SK-MEL-5 (cell line): ENCODE measurements at regions not wholly inside any gene's neighbourhood (a gene's known extent, or its start where the extent isn't known, plus 50 kb on each side); places are given as distances from the start of the nearest gene placed in this dataset.
"Not testable (repeated sequence)": the region's sequence is repeated elsewhere in the genome, so short reads cannot be mapped to it uniquely, and the experiment has no call there.

Source experiments
- DNase-seq: peaks from one replicate; pipeline ENCODE4 v3.0.0-alpha.2; 2016; ENCODE audit warnings: low read depth, low spot score
- in situ Hi-C: cut with HindIII; loops from 2 replicates; pipeline ENCODE4 v1.10.0; 2016; ENCODE audit warnings: low sequenced_read_pairs, high pct_unique_total_duplicates, low pct_unique_long_range_greater_than_20kb

DNA sequence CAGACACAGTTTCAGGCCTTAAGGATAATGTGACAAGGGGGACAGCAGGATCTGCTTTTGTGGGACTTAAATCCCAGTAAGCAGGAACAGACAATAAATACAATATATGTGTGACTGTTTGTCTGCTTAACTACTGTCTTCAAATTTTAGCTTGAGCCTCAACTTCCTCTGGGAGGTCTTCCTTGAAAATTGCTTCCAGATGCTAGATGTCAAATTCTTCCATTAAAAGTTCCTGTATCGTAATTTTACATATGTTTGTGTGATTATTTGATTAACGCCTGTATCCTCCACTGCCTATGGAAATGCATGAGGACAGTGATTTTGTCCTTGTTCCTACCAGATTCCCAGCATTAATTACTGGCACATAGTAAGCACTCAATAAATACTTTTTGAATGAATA is 385.5 kb downstream of the NDFIP2 start:
- in situ Hi-C loops = no loop called here
- DNase-seq = no peak

DNA sequence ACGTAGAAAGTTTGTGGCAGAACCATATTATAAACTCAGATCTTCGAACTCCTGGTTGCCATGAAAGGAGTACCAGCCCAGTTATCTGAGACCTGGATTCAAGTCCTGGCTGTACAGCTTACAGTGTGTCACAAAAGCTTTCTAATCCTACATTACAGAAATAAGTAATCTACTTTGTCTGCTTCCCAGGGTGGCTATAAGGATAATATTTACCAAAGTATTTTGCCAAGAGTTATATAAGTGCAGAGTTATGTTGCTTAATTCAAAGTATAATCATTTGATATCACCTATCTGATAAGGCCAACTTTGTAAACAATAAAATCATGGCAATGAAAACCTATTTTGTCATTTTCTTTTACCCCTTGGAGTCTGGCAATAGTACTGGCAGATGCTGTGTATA is 381.6 kb downstream of the NDFIP2 start:
- no peak for DNase-seq
- in situ Hi-C loops = no loop called here

DNA sequence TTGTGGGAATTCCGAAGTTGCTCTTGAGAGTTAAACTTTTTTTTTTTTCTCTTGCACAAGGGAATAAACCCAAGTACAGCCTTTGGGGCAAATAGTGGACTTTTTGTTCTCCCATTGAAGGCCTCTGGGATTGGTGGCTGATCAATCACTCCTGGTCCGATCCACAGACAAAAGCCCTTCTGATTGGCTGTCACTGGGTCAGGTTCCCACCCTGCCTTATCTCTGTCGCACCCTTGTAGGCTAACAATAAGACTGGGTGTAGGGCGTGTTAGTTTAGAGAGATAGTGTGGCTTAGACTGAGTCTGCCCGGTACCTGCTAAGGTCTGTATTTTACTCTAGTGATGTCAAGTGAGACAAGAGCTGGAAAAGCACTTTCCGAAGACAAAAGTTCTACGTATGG is 380.8 kb downstream of the NDFIP2 start:
- in situ Hi-C loops = no loop called here
- no peak for DNase-seq

DNA sequence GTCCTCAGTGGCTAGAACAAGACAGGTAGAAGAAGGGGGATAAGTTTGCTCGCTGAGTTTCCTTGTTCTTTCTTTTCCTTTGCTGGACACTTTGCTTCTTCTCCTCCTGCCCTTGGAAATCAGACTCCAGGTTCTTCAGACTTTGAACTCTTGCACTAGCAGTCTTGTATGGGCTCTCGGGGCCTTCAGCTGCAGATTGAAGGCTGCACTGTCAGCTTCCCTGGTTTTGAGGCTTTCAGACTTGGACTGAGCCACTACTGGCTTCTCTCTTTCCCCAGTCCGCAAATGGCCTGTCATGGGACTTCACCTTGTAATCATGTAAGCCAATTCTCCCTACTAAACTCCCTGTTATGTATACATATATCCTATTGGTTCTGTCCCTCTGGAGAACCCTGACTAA is 379.8 kb downstream of the NDFIP2 start:
- no peak for DNase-seq
- in situ Hi-C loops = no loop called here

DNA sequence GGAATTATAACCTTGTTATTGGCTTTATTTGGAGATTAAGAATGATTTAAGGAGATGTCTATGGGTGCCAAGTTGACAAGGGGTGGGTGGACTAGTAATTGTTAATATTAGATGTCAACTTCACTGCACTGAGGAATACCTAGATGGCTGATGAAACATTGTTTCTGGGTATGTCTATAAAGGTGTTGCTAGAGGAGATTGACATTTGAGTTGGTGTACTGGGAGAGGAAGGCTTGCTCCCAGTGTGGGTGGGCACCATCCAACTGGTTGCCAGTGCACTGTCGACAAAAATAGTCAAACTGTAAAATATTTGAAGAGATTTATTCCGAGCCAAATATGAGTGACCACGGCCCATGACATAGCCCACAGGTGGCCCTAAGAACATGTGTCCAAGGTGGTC is 378.8 kb downstream of the NDFIP2 start:
- DNase-seq = no peak
- in situ Hi-C loops = no loop called here

DNA sequence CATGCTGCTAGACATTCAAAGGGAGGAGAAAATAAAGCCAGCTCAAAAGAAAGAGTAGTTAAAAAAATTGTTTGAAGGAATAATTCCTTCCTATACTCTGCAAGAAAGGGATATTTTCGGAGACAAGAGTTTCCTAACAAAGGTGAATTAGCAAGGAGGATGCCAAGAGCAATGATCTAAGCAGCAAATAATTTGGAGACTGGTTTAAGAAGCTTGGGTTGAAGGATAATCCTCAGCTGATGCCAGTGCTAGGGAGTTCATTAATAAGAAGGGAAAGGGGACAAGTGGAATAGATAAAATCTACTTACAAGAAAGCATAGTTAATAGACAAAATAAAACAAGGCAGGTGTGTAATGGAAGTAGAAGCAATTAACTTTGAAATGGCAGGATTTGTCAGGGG is 372.3 kb downstream of the NDFIP2 start:
- in situ Hi-C loops = no loop called here

DNA sequence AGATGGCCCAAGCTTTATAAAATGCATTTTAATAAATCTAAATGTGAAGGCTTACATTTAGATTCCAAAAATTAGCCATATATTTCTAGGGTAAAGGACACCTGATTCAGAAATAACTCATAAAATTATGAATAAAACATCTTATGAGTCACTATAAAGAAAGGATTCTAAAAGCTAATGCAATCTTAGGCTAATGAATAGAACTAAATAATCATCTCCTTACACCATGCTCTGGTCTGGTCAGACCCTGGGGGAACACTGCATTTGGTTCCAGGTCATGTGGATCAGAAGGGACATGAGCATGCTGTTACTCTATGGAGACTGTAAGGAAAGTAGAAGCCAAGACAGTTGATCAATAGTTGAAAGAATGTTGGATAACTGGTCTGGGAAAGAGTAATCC is 370.4 kb downstream of the NDFIP2 start:
- in situ Hi-C loops = no loop called here

More for the DNA sequence above, 372.3 kb downstream of the NDFIP2 start:
- no peak for DNase-seq

DNA sequence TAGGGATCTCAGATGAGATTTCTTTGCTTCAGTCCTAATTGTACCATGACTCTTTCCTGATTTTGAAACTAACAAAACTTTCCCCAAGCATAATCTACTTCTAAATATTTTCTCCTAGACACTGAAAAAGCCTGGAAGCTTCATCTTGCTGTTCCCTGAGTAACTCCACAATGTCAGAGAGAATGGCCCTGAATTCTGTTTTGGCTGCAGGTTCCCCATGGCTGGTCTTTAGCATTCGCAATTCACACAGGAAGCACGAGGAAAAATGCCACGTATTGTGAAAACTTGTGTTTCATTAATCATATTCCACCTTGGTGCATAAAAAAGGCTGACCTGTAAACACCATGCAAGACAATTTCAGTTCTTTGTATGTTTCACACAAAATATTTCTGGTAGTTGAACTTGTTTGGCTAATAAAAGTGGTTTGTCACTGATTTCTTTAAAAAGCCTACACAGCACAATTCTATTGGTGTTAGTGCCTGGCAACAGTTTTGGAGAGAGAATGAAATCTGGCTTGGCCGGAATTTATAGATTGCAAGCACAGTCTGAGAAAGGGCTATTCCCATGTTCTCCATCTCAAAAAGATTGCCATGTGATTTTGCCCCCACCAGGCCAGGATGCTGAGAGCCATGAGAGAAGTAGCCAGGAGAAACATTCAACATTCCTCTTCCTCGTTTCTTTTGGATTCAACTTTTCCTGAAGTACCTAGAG is 367.1 kb downstream of the NDFIP2 start:
- no peak for DNase-seq
- in situ Hi-C loops = no loop called here

More for the DNA sequence above, 370.4 kb downstream of the NDFIP2 start:
- DNase-seq = no peak

DNA sequence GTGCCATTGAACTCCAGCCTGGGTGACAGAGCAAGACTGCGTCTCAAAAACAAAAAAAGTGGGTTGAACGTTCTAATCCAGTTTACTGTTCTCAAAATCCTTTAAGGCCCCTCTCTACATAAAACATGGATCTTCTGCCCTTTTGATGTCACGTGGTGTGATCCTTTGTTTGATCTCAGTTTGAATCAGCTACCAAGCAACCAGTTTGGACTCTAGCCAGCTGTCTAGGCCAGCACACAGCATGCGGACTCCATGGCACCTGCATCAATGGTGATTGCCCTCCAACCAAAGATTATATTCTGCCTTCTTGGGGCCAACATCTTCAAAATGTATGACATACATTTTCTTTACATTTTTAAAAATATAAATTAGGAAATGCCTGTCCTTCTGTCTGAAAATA is 365.4 kb downstream of the NDFIP2 start:
- no peak for DNase-seq
- in situ Hi-C loops = no loop called here

DNA sequence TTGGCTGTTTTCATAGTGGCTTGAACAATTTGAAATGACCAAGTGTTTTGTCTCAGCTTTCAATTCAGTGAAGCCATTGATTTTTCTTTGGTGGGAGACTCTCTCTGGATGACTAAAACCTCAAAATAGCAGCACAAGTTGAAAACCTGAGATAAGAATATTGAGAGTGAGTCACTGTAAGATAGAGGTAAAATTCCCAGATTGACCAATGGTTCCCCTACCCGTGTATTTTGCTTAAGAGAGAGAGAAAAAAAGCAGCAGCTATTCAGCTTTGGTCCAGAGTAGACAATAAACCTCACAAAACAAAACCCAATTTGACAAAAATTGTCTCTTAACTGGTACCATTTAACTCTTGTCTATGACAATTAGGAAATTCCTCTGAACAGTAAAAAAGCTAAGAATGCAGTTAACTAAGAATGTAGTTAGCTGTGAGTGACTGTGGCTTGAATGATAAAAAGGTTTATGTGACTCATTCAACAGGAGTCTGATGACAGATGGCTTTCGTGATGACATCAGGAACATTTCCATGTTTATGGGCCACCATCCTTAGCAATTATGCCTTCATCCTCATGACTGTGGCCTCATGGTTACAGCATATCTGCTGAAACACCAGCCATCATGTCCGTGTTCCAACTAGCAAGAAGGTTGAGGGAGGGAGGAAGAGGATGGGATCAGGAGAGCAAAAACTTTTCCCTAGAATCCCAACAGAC is 356.9 kb downstream of the NDFIP2 start:
- in situ Hi-C loops = no loop called here
- DNase-seq = no peak

DNA sequence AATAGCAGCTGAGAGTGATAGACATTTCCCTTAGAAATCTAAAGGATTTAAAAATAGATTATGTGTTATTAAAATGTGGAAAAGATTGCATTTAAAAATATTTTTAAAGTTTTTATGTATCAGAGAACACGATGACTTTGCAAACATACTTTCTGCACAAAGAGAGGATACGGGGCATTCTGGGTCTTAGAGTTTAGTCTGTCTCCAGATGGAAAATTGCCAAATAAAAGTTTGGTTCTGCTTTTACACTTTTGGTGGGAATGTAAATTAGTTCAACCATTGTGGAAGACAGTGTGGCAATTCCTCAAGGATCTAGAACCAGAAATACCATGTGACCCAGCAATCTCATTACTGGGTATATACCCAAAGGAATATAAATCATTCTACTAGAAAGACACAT is 355.2 kb downstream of the NDFIP2 start:
- in situ Hi-C loops, DNase-seq: not testable (repeated sequence)

DNA sequence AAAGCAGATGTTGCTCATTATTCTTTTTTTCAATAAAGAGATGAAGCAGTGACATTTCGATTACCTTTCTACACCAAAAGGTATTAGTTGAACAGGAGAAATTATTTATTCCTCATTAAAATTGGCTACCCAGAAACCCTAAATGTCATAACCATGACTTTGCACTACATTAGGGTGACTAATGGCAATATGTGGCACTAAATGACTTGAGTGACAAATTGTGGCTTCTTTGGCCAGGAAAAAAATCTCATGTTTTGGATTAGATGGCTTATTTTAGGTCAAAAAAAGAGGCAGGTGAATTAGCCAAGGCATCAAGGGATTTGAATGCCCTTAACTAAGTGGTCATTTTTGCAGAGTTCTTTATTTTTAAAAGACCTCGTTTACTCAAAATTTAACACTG is 353.9 kb downstream of the NDFIP2 start:
- in situ Hi-C loops = no loop called here
- DNase-seq = no peak

DNA sequence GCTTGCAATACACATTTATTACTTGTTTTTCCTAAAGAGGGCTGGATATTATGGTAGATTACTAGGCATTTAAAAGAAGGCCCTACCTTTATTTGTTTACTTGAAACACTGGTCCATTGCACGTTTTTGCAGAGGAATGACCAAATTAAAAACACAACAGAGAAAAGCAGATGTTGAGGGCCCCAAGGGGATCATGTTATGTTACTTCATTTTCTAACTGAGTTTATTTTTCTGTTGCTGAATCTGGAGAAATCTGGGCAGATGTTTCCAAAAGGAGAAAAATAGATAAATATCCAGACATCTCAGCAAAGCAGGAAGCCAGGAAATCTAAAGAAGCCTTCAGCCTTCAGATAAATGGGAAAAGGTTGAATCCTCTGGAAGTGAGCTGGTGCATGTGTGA is 353.0 kb downstream of the NDFIP2 start:
- DNase-seq = no peak
- in situ Hi-C loops = no loop called here

DNA sequence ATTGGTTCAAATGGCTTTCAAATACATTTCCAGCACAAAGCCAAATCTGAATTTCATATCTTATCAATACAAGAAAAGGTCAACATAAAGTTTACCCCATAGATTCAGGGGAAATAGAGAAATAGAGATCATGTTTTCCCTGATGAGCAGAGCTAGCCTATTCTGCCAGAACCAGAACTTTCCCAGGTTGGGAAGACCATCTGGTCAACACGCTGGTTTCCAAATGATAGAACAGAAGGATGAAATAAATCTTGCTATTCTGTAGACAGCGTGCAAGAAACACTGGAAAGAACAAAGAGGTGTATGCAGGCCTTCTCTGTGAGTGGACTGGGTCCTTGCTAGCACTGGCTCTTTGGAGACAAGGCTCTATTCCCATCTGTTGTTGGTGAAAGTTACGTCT is 350.6 kb downstream of the NDFIP2 start:
- in situ Hi-C loops = no loop called here
- DNase-seq = no peak

DNA sequence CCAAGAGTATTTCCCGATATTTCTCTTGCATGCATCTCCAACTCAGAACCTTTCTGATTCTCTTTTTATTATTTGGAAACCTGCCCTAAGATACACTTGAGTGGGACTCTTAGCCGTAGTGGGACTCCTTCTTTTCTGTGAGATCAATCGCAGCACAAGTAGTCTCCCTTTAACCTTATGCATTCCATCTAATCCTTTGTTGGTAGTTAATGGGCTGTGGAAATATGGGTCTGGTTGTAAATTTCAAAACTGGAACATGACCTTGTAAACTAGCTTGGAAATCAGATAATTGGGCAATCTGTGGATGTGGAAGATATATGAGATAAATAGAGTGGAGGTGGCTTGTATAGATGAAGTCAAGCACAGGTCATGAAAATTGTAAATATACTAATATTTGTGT is 350.0 kb downstream of the NDFIP2 start:
- DNase-seq = no peak
- in situ Hi-C loops = no loop called here

DNA sequence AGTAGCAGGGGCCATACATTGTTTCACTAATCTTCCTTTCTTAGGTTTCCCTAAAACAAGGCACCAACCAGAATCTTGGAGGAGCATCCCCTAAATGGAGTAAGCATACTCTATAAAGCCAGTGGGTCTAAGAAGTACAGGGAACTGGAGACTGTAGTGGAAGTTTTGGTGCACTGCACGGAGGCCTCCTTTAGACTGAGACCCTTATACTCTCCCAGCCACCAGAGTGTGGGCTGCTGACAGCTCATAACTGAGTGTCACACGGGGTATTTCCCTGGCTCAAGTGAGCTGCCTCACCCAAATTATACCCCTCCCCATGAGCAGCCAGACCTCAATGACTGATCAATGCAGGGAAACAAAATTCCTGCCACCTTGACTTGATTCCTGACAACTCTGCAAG is 349.5 kb downstream of the NDFIP2 start:
- no peak for DNase-seq
- in situ Hi-C loops = no loop called here

DNA sequence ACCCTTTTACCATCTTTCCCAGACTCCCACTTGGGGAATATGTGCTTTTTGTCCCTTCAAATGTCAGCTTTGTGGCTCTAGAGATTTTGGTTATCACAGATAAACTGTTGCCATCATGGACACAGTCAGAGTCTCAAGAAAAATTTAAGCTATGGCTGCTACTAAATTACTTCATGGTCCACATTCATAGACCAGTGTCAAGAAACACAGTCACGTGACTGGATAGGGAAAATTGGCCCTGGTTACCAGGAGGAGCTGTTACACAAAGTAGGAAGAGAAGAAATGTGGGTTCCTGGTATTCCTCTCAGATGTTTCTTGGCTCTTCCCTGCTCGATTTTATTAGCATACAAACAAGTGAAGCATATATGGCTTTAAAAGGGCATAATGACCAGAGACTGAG is 348.9 kb downstream of the NDFIP2 start:
- DNase-seq = no peak
- in situ Hi-C loops = no loop called here

DNA sequence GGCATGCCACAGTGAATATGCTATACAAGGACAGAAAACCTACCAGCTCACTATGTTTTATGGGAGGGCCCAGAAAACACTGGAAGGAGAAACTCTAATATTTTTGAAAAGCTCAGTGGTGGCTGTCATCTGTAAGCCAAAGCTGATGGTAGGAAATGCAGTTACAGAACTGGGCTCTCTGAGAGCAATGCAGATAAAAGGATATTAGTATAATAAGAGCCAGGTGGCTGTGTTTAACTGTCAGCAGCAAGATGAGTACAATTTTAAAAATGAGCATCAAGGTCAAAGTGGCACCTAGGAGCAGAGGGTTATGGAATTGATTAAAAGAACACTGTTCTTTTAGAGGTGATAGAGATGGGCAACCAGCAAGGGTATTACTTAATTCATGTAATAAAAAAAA is 345.0 kb downstream of the NDFIP2 start:
- DNase-seq = no peak
- in situ Hi-C loops = no loop called here

DNA sequence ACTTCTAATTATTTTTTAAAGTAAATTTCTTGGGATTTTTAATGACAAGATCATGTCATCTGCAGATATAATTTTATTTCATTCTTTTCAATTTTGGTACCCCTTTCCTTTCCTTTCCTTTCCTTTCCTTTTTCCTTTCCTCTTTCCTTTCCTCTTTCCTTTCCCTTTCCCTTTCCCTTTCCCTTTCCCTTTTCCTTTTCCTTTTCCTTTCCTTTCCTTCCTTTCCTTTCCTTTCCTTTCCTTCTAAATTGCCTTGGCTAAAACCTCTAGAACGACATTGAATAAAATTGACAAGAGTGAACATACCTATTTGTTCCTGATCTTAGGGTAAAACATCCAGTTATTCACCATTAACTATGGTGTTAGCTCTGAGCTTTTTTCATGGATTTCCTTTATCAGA is 334.1 kb downstream of the NDFIP2 start:
- in situ Hi-C loops = no loop called here
- DNase-seq = no peak
